ENCODE measurements at regions not wholly inside any gene's neighbourhood (a gene's known extent, or its start where the extent isn't known, plus 50 kb on each side); places are given as distances from the start of the nearest gene placed in this dataset.

GRCh38 chr7:114070246-114070645, 151.4 kb upstream of the PPP1R3A start:
- Histone ChIP-seq H3K4me3 (no peak overlapping the region), H3K4me1 (no peaks in the 10 kb centered on the region), H3K36me3 (ENCODE audit: insufficient read depth in 1 of 2, low read depth in 1 of 2) (no peaks in the 10 kb centered on the region), H3K27me3 (ENCODE audit: insufficient read depth in 3 of 3, low read length in 2 of 3) (no peaks in the 10 kb centered on the region), H3K27ac (no peak overlapping the region), H3K9me3 (no peaks in the 10 kb centered on the region)
- intact Hi-C loops (cut with DNase I) = loop anchor here in 1 of 2 donors (10.0 kb wide), 2 partner anchors 465 to 595 kb away; no protein-coding TSS in a partner anchor
- no peak for TF ChIP-seq CTCF (IDR thresholded peaks at IDR 0.05)
- no peak for ATAC-seq
- DNase-seq = no peak

GRCh38 chr7:114062810-114063209, 144.0 kb upstream of the PPP1R3A start:
- H3K9me3 ChIP-seq = no peaks in the 10 kb centered on the region
- ATAC-seq (no peak), DNase-seq (no peak)
- H3K4me3 ChIP-seq = no peak overlapping the region
- H3K27ac ChIP-seq = no peak overlapping the region
- no peaks in the 10 kb centered on the region for H3K27me3 ChIP-seq (ENCODE audit: insufficient read depth in 3 of 3, low read length in 2 of 3)
- no peak for TF ChIP-seq CTCF (IDR thresholded peaks at IDR 0.05)
- H3K4me1 ChIP-seq = no peaks in the 10 kb centered on the region
- WGBS, 3 donors = 84 to 88% (median 85%) methylated on average over 3 of the region's 3 CpGs
- intact Hi-C loops (cut with DNase I) = no loop called here
- H3K36me3 ChIP-seq (ENCODE audit: insufficient read depth in 1 of 2, low read depth in 1 of 2) = no peaks in the 10 kb centered on the region

- Histone ChIP-seq H3K4me3 (no peak overlapping the region), H3K9me3 (no peaks in the 10 kb centered on the region), H3K4me1 (no peaks in the 10 kb centered on the region), H3K36me3 (ENCODE audit: insufficient read depth in 1 of 2, low read depth in 1 of 2) (no peaks in the 10 kb centered on the region), H3K27me3 (ENCODE audit: insufficient read depth in 3 of 3, low read length in 2 of 3) (no peaks in the 10 kb centered on the region), H3K27ac (no peak overlapping the region)
- 37 to 86% (median 57%) methylated on average over 2 of the region's 2 CpGs for WGBS, 3 donors
- no peak for ATAC-seq
- DNase-seq = no peak
- no peak for TF ChIP-seq CTCF (IDR thresholded peaks at IDR 0.05)
- intact Hi-C loops (cut with DNase I) = no loop called here
These were observed 133.1 kb upstream of the PPP1R3A start for GRCh38 chr7:114051871-114052331.

GRCh38 chr7:114050571-114050970, 131.8 kb upstream of the PPP1R3A start:
- ATAC-seq (no peak), DNase-seq (no peak)
- Histone ChIP-seq H3K36me3 (ENCODE audit: insufficient read depth in 1 of 2, low read depth in 1 of 2) (no peaks in the 10 kb centered on the region), H3K4me1 (no peaks in the 10 kb centered on the region), H3K4me3 (no peak overlapping the region), H3K9me3 (no peaks in the 10 kb centered on the region), H3K27ac (no peak overlapping the region), H3K27me3 (ENCODE audit: insufficient read depth in 3 of 3, low read length in 2 of 3) (no peaks in the 10 kb centered on the region)
- intact Hi-C loops (cut with DNase I) = no loop called here
- WGBS, 3 donors = 76 to 80% (median 79%) methylated on average over 3 of the region's 3 CpGs
- TF ChIP-seq CTCF (IDR thresholded peaks at IDR 0.05) = no peak

All from psoas muscle (tissue), 7 donors.